HG03354 (cell line): ENCODE measurements at regions not wholly inside any gene's neighbourhood (a gene's known extent, or its start where the extent isn't known, plus 50 kb on each side); places are given as distances from the start of the nearest gene placed in this dataset.

Source experiments
- ATAC-seq: cut with Tn5 transposase; IDR thresholded peaks from one replicate; pipeline ENCODE4 v1.9.1; 2021; ENCODE audit warnings: mild to moderate bottlenecking; ENCODE audit not compliant: unreplicated experiment, poor library complexity, severe bottlenecking

GRCh38 chr5:28779161-28779754 lies 1740.9 kb upstream of the CDH9 start:
- no peak for ATAC-seq

- ATAC-seq: no peak
These were observed 1731.9 kb upstream of the CDH9 start for GRCh38 chr5:28770307-28770706.

- no peak for ATAC-seq
These were observed 1728.3 kb upstream of the CDH9 start for GRCh38 chr5:28766565-28767158.

GRCh38 chr5:28751396-28751795 lies 1713.0 kb upstream of the CDH9 start:
- no peak for ATAC-seq

- no peak for ATAC-seq
These were observed 1711.9 kb upstream of the CDH9 start for GRCh38 chr5:28750251-28750650.

- no peak for ATAC-seq
These were observed 1710.1 kb upstream of the CDH9 start for GRCh38 chr5:28748446-28748845.

GRCh38 chr5:28743716-28744110 lies 1705.3 kb upstream of the CDH9 start:
- no peak for ATAC-seq

GRCh38 chr5:28743025-28743715 lies 1704.8 kb upstream of the CDH9 start:
- no peak for ATAC-seq

- ATAC-seq: no peak
These were observed 1699.3 kb upstream of the CDH9 start for GRCh38 chr5:28737682-28738081.

- ATAC-seq: no peak
These were observed 1698.8 kb upstream of the CDH9 start for GRCh38 chr5:28737222-28737621.

- ATAC-seq: no peak
These were observed 1696.0 kb upstream of the CDH9 start for GRCh38 chr5:28734396-28734795.

- ATAC-seq: no peak
These were observed 1690.7 kb upstream of the CDH9 start for GRCh38 chr5:28729067-28729466.

- ATAC-seq: no peak
These were observed 1688.4 kb upstream of the CDH9 start for GRCh38 chr5:28726815-28727214.

- no peak for ATAC-seq
These were observed 1686.6 kb upstream of the CDH9 start for GRCh38 chr5:28725001-28725400.

- no peak for ATAC-seq
These were observed 1676.7 kb upstream of the CDH9 start for GRCh38 chr5:28714907-28715698.

- no peak for ATAC-seq
These were observed 1672.0 kb upstream of the CDH9 start for GRCh38 chr5:28710360-28710759.

- no peak for ATAC-seq
These were observed 1670.1 kb upstream of the CDH9 start for GRCh38 chr5:28708472-28708871.

- ATAC-seq: no peak
These were observed 1669.3 kb upstream of the CDH9 start for GRCh38 chr5:28707706-28708105.

GRCh38 chr5:28703651-28704260 lies 1665.4 kb upstream of the CDH9 start:
- no peak for ATAC-seq

GRCh38 chr5:28691526-28691925 lies 1653.1 kb upstream of the CDH9 start:
- no peak for ATAC-seq
